SW 1271 (cell line): ENCODE measurements at regions not wholly inside any gene's neighbourhood (a gene's known extent, or its start where the extent isn't known, plus 50 kb on each side); places are given as distances from the start of the nearest gene placed in this dataset.

Experiments
- DNase-seq, 2 experiments: peaks; one replicate each; lab custom pipeline; 2025; lab: John Stamatoyannopoulos, UW

- DNase-seq, result no peak
These were observed 79.0 kb upstream of the TACR1 start for GRCh38 chr2:75278314-75278713.

- DNase-seq, result peak in 1 of 2 experiments; percentile 34
These were observed 77.8 kb upstream of the TACR1 start for GRCh38 chr2:75277111-75277510.

- peak; percentile 9 to 51 for DNase-seq
These were observed 77.0 kb upstream of the TACR1 start for GRCh38 chr2:75276093-75277029.

DNA sequence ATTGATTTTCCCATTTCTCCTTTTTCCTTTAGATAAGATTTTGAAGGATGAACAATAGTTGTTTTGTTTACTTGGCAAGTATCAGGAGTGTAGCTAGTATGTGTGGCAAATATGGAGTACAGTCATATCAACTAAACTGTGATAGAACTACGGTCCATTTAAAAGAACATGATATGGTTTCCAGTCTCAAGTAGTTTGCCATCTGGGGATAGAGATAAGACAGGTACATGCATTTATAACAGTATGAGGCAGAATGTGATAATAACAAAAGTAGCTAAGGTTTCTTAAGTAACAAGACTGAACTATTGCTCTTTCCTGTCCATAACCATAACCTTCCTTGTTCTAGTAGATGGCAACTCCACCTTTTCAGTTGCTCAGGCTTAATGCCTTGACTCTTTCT, 75.6 kb upstream of the TACR1 start:
- DNase-seq, result no peak

GRCh38 chr2:75268112-75268511, 68.8 kb upstream of the TACR1 start:
- DNase-seq, result no peak

DNA sequence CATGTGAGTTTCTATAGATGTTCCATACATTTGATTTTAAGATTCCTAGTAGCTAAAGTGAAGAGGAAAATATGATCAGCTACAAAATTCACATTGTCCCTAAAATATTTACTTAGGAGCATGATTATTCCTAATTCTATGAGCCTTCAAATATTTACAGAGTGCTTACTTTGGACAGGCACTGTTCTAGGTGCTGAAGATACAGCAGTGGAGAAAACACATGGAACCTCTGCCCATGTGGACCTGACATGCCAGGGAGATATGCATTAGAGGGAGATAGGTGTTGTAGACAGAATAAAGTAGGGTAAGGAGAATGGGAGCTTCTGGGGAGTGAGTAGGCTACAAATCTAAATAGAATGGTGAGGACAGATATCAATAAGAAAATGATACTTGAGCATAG, 62.6 kb upstream of the TACR1 start:
- DNase-seq, result no peak

GRCh38 chr2:75260946-75261345, 61.6 kb upstream of the TACR1 start:
- no peak for DNase-seq

DNA sequence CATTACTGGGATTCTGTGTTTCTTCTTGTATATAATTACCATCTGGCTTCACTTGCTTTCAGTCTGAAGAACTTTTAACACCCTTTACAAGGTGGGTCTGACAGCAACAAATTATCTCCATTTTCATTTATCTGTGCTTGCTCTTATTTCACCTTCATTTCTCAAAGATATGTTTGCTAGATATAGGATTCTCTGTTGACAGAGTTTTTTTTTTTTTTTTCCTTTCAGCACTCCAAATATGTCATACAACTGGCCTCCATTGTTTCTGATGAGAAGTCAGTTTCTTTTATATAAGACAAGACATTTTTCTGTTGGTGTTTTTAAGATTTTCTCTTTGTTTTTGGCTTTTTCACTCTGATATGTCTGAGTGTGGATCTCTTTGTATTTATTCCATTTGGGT, 59.3 kb upstream of the TACR1 start:
- DNase-seq, result no peak

DNA sequence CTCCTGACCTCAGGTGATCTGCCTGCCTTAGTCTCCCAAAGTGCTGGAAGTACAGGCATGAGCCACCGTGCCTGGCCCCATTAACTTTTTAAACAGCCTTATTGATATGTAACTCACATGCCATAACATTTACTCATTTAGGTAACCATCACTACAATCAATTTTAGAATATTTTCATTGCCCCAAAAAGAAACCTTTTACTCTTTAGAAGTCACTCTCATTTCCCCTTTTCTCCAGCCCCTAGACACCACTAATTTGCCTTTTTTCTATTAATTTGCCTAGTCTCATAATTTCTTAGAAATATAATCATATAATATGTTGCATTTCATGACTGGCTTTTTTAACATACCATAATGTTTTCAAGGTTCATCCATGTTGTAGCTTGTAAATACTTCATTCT, 57.2 kb upstream of the TACR1 start:
- DNase-seq, result no peak

DNA sequence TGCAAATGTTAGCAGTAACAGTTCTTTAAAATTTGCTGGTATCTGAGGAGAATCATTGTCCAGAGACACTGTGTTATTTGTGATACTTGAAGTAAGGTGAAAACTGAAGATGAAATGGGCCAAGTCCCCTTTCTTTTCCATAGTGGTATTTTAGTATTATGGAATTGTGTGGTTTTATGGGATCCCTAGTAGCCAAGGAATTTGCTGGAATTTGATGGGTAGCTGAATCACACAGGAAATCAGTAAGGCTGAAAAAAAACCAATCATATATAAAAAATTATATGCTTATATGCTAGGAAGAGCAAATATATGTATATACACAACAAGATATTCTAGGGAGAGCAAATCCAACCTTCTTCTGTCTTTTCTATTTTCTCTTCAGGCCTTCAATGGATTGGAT, 54.2 kb upstream of the TACR1 start:
- DNase-seq, result no peak

DNA sequence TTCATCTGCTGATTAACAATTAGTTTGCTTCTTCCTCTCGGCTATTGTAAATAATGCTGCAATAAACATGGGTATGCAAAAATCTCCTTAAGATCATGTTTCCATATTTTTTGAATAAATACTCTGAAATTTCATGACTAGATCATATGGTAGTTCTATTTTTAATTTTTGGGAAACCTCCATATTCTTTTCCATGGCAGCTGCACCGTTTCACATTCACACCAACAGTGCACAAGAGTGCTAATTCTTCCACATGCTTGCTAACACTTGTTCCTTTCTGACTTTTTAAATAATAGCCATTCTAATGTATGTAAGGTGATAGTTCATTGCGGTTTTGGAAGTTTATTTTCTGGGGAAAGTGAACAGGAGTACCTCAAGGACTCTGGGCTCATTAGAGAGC, 52.6 kb upstream of the TACR1 start:
- DNase-seq, result no peak
